Mammary epithelial cell (primary cell): ENCODE measurements at regions not wholly inside any gene's neighbourhood (a gene's known extent, or its start where the extent isn't known, plus 50 kb on each side); places are given as distances from the start of the nearest gene placed in this dataset.

Experiments used
- EZH2 ChIP-seq: IDR thresholded peaks from 2 replicates; pipeline ENCODE4 v1.6.1; 2012; ENCODE audit warnings: low read length, inconsistent platforms, borderline replicate concordance
- TF ChIP-seq, protein P1 (sequence below), 2 donors: IDR thresholded peaks in 1 of 2; conservative IDR thresholded peaks in 1 of 2; 2 replicates each; pipeline ENCODE4 v1.5.1; 2011 to 2012; ENCODE audit warnings: inconsistent platforms in 2 of 2, low read length in 2 of 2, mild to moderate bottlenecking in 2 of 2, control low read depth in 1 of 2, low read depth in 1 of 2; ENCODE audit not compliant: insufficient read depth in 1 of 2; ENCODE audit errors: extremely low read depth in 1 of 2

- TF ChIP-seq, protein P1, sequence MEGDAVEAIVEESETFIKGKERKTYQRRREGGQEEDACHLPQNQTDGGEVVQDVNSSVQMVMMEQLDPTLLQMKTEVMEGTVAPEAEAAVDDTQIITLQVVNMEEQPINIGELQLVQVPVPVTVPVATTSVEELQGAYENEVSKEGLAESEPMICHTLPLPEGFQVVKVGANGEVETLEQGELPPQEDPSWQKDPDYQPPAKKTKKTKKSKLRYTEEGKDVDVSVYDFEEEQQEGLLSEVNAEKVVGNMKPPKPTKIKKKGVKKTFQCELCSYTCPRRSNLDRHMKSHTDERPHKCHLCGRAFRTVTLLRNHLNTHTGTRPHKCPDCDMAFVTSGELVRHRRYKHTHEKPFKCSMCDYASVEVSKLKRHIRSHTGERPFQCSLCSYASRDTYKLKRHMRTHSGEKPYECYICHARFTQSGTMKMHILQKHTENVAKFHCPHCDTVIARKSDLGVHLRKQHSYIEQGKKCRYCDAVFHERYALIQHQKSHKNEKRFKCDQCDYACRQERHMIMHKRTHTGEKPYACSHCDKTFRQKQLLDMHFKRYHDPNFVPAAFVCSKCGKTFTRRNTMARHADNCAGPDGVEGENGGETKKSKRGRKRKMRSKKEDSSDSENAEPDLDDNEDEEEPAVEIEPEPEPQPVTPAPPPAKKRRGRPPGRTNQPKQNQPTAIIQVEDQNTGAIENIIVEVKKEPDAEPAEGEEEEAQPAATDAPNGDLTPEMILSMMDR (conservative IDR thresholded peaks at IDR 0.05 in 1 of 2, IDR thresholded peaks at IDR 0.05 in 1 of 2; ENCODE audit: extremely low read depth in 1 of 2, insufficient read depth in 1 of 2, low read depth in 1 of 2, low read length in 2 of 2): no peak
- TF ChIP-seq EZH2: no peak
These were observed 114.4 kb downstream of the TPRA1 start for GRCh38 chr3:127475975-127476705.
